Tibial nerve (tissue), 4 donors: ENCODE measurements at regions not wholly inside any gene's neighbourhood (a gene's known extent, or its start where the extent isn't known, plus 50 kb on each side); places are given as distances from the start of the nearest gene placed in this dataset.

Source experiments
- DNase-seq, 2 donors: peaks; one replicate each; pipeline ENCODE4 v3.0.0-alpha.2; 2019; ENCODE audit warnings: low spot score in 2 of 2
- H3K27ac ChIP-seq, 4 donors: fragments of 200-600 bp; sonication (generic) in 3 of 4; one replicate each; pipeline ENCODE4 v1.5.1; 2017 to 2019; ENCODE audit warnings: mild to moderate bottlenecking in 1 of 4
- H3K27me3 ChIP-seq, 2 donors: fragments of 200-600 bp; sonication (generic) in 1 of 2; one replicate each; pipeline versions ENCODE4 v1.5.1 to v1.6.0; 2017 to 2019
- H3K36me3 ChIP-seq, 3 donors: fragments of 200-600 bp; sonication (generic); one replicate each; pipeline ENCODE4 v1.5.1; 2018 to 2019
- H3K4me1 ChIP-seq, 4 donors: fragments of 200-600 bp; sonication (generic) in 3 of 4; one replicate each; pipeline ENCODE4 v1.5.1; 2017 to 2019
- H3K4me3 ChIP-seq, 4 donors: fragments of 200-600 bp; sonication (generic) in 3 of 4; one replicate each; pipeline ENCODE4 v1.5.1; 2017 to 2019; ENCODE audit warnings: mild to moderate bottlenecking in 1 of 4, moderate library complexity in 1 of 4
- H3K9me3 ChIP-seq, 4 donors: fragments of 200-600 bp; sonication (generic) in 3 of 4; one replicate each; pipeline ENCODE4 v1.5.1; 2017 to 2019
- CTCF ChIP-seq, 5 experiments: fragments of 200-600 bp in 3 of 5; fragments of 450-650 bp in 2 of 5; sonication (generic) in 3 of 5; IDR thresholded peaks; one replicate each; pipeline ENCODE4 v1.5.1; 2016 to 2019; ENCODE audit warnings: antibody characterized with exemption in 5 of 5, mild to moderate bottlenecking in 3 of 5, moderate library complexity in 2 of 5
- EP300 ChIP-seq, 2 donors: sonication (generic); formaldehyde crosslinking; IDR thresholded peaks; one replicate each; pipeline ENCODE4 v1.6.1; 2017; ENCODE audit warnings: antibody characterized with exemption in 2 of 2, mild to moderate bottlenecking in 1 of 2
- POLR2A ChIP-seq, 2 donors: fragments of 450-650 bp; IDR thresholded peaks; one replicate each; pipeline ENCODE4 v1.6.1; 2017; ENCODE audit warnings: antibody characterized with exemption in 2 of 2, mild to moderate bottlenecking in 2 of 2, moderate library complexity in 2 of 2
- WGBS, 2 donors: methylation state at CpG; one replicate each; pipeline ENCODE4 v1.1.5; 2018; 5-methylcytosine and 5-hydroxymethylcytosine counted together

GRCh38 chr10:10492420-10492819 is 525.3 kb upstream of the CELF2 start:
- WGBS, 2 donors, result 64 to 73% methylated on average over 3 of the region's 3 CpGs
- no peaks in the 10 kb centered on the region for H3K36me3 ChIP-seq
- H3K4me1 ChIP-seq, result no peaks in the 10 kb centered on the region
- no peak overlapping the region for H3K27ac ChIP-seq
- TF ChIP-seq CTCF (IDR thresholded peaks at IDR 0.05) (no peak), EP300 (IDR thresholded peaks at IDR 0.05) (no peak), POLR2A (IDR thresholded peaks at IDR 0.05) (no peak)
- no peak for DNase-seq
- no peak overlapping the region for H3K4me3 ChIP-seq
- H3K27me3 ChIP-seq, result no peaks in the 10 kb centered on the region
- no peaks in the 10 kb centered on the region for H3K9me3 ChIP-seq

- Histone ChIP-seq H3K4me1 (no peaks in the 10 kb centered on the region), H3K4me3 (no peak overlapping the region), H3K36me3 (no peaks in the 10 kb centered on the region), H3K27me3 (no peaks in the 10 kb centered on the region), H3K27ac (no peak overlapping the region), H3K9me3 (no peaks in the 10 kb centered on the region)
- WGBS, 2 donors, result 84 to 88% methylated on average over 4 of the region's 4 CpGs
- TF ChIP-seq POLR2A (IDR thresholded peaks at IDR 0.05) (no peak), CTCF (IDR thresholded peaks at IDR 0.05) (no peak), EP300 (IDR thresholded peaks at IDR 0.05) (no peak)
- no peak for DNase-seq
Measured at GRCh38 chr10:10493833-10494232, 523.8 kb upstream of the CELF2 start.

GRCh38 chr10:10497245-10497644 is 520.4 kb upstream of the CELF2 start:
- Histone ChIP-seq H3K27ac (no peak overlapping the region), H3K27me3 (no peaks in the 10 kb centered on the region), H3K4me3 (no peak overlapping the region), H3K4me1 (no peaks in the 10 kb centered on the region), H3K9me3 (no peaks in the 10 kb centered on the region), H3K36me3 (no peaks in the 10 kb centered on the region)
- no peak for DNase-seq
- TF ChIP-seq POLR2A (IDR thresholded peaks at IDR 0.05) (no peak), EP300 (IDR thresholded peaks at IDR 0.05) (no peak), CTCF (IDR thresholded peaks at IDR 0.05) (no peak)
- WGBS, 2 donors, result 94 to 96% methylated on average over 3 of the region's 3 CpGs

GRCh38 chr10:10498781-10499180 is 518.9 kb upstream of the CELF2 start:
- Histone ChIP-seq H3K9me3 (no peaks in the 10 kb centered on the region), H3K36me3 (no peaks in the 10 kb centered on the region), H3K27ac (no peak overlapping the region), H3K27me3 (no peaks in the 10 kb centered on the region), H3K4me3 (no peak overlapping the region), H3K4me1 (no peaks in the 10 kb centered on the region)
- WGBS, 2 donors, result 81 to 97% methylated on average over 3 of the region's 3 CpGs
- TF ChIP-seq EP300 (IDR thresholded peaks at IDR 0.05) (no peak), CTCF (IDR thresholded peaks at IDR 0.05) (no peak), POLR2A (IDR thresholded peaks at IDR 0.05) (no peak)
- no peak for DNase-seq

- H3K4me3 ChIP-seq, result no peak overlapping the region
- DNase-seq, result no peak
- no peak overlapping the region for H3K27ac ChIP-seq
- 67 to 68% methylated on average over 2 of the region's 2 CpGs for WGBS, 2 donors
- H3K4me1 ChIP-seq, result no peaks in the 10 kb centered on the region
- H3K36me3 ChIP-seq, result no peaks in the 10 kb centered on the region
- no peaks in the 10 kb centered on the region for H3K27me3 ChIP-seq
- H3K9me3 ChIP-seq, result no peaks in the 10 kb centered on the region
- TF ChIP-seq EP300 (IDR thresholded peaks at IDR 0.05), result no peak
- TF ChIP-seq POLR2A (IDR thresholded peaks at IDR 0.05), result no peak
- no peak for TF ChIP-seq CTCF (IDR thresholded peaks at IDR 0.05)
Measured at GRCh38 chr10:10499839-10500238, 517.8 kb upstream of the CELF2 start.
